ENCODE measurements at regions not wholly inside any gene's neighbourhood (a gene's known extent, or its start where the extent isn't known, plus 50 kb on each side); places are given as distances from the start of the nearest gene placed in this dataset.

- H3K4me1 Mint-ChIP-seq (ENCODE audit: low read depth): peaks cover 19% of the 10 kb centered on the region
- no peak for DNase-seq (ENCODE audit: low spot score)
- H3K9me3 Mint-ChIP-seq (ENCODE audit: low read depth): peaks cover 9% of the 10 kb centered on the region
- H3K27ac Mint-ChIP-seq (ENCODE audit: unreplicated experiment): no peak overlapping the region
- H3K36me3 Mint-ChIP-seq (ENCODE audit: low read depth): peaks cover 5% of the 10 kb centered on the region
- H3K27me3 Mint-ChIP-seq (ENCODE audit: low read depth): no peaks in the 10 kb centered on the region
- no peak for TF ChIP-seq CTCF (IDR thresholded peaks at IDR 0.05)
- no peak overlapping the region for H3K4me3 Mint-ChIP-seq (ENCODE audit: unreplicated experiment)
Measured at GRCh38 chr12:93225094-93225493, 152.6 kb upstream of the NUDT4 start.

- H3K36me3 Mint-ChIP-seq (ENCODE audit: low read depth): peaks cover 5% of the 10 kb centered on the region
- H3K27me3 Mint-ChIP-seq (ENCODE audit: low read depth): no peaks in the 10 kb centered on the region
- H3K9me3 Mint-ChIP-seq (ENCODE audit: low read depth): peaks cover 9% of the 10 kb centered on the region
- no peak for TF ChIP-seq CTCF (IDR thresholded peaks at IDR 0.05)
- peaks cover 23% of the 10 kb centered on the region for H3K4me1 Mint-ChIP-seq (ENCODE audit: low read depth)
- H3K27ac Mint-ChIP-seq (ENCODE audit: unreplicated experiment): no peak overlapping the region
- no peak overlapping the region for H3K4me3 Mint-ChIP-seq (ENCODE audit: unreplicated experiment)
- DNase-seq (ENCODE audit: low spot score): no peak
Measured at GRCh38 chr12:93226361-93226760, 151.4 kb upstream of the NUDT4 start.

- TF ChIP-seq CTCF (IDR thresholded peaks at IDR 0.05): no peak
- Mint-ChIP-seq H3K4me1 (ENCODE audit: low read depth) (peaks cover 13% of the 10 kb centered on the region), H3K9me3 (ENCODE audit: low read depth) (peaks cover 9% of the 10 kb centered on the region), H3K4me3 (ENCODE audit: unreplicated experiment) (no peak overlapping the region), H3K27ac (ENCODE audit: unreplicated experiment) (peak overlapping the region; percentile 80), H3K27me3 (ENCODE audit: low read depth) (no peaks in the 10 kb centered on the region), H3K36me3 (ENCODE audit: low read depth) (peaks cover 7% of the 10 kb centered on the region)
- no peak for DNase-seq (ENCODE audit: low spot score)
Measured at GRCh38 chr12:93229494-93230325, 148.0 kb upstream of the NUDT4 start.

- Mint-ChIP-seq H3K4me3 (ENCODE audit: unreplicated experiment) (no peak overlapping the region), H3K27ac (ENCODE audit: unreplicated experiment) (peak overlapping the region; percentile 67), H3K9me3 (ENCODE audit: low read depth) (peaks cover 9% of the 10 kb centered on the region), H3K36me3 (ENCODE audit: low read depth) (peaks cover 7% of the 10 kb centered on the region), H3K27me3 (ENCODE audit: low read depth) (no peaks in the 10 kb centered on the region), H3K4me1 (ENCODE audit: low read depth) (peaks cover 13% of the 10 kb centered on the region)
- no peak for TF ChIP-seq CTCF (IDR thresholded peaks at IDR 0.05)
- no peak for DNase-seq (ENCODE audit: low spot score)
Measured at GRCh38 chr12:93230326-93230720, 147.4 kb upstream of the NUDT4 start.

GRCh38 chr12:93231938-93232337 lies 145.8 kb upstream of the NUDT4 start:
- Mint-ChIP-seq H3K36me3 (ENCODE audit: low read depth) (peaks cover 7% of the 10 kb centered on the region), H3K4me1 (ENCODE audit: low read depth) (peaks cover 15% of the 10 kb centered on the region), H3K4me3 (ENCODE audit: unreplicated experiment) (no peak overlapping the region), H3K9me3 (ENCODE audit: low read depth) (peaks cover 16% of the 10 kb centered on the region), H3K27ac (ENCODE audit: unreplicated experiment) (no peak overlapping the region), H3K27me3 (ENCODE audit: low read depth) (no peaks in the 10 kb centered on the region)
- no peak for DNase-seq (ENCODE audit: low spot score)
- no peak for TF ChIP-seq CTCF (IDR thresholded peaks at IDR 0.05)
